CMK (cell line): ENCODE measurements at regions not wholly inside any gene's neighbourhood (a gene's known extent, or its start where the extent isn't known, plus 50 kb on each side); places are given as distances from the start of the nearest gene placed in this dataset.
"Not testable (repeated sequence)": the region's sequence is repeated elsewhere in the genome, so short reads cannot be mapped to it uniquely, and the experiment has no call there.

ENCODE experiments used
- DNase-seq: peaks from one replicate; pipeline ENCODE4 v3.0.0-alpha.2; 2010; ENCODE audit warnings: low read depth

GRCh38 chr22:49659281-49659923, 168.3 kb downstream of the BRD1 start:
- no peak for DNase-seq

DNA sequence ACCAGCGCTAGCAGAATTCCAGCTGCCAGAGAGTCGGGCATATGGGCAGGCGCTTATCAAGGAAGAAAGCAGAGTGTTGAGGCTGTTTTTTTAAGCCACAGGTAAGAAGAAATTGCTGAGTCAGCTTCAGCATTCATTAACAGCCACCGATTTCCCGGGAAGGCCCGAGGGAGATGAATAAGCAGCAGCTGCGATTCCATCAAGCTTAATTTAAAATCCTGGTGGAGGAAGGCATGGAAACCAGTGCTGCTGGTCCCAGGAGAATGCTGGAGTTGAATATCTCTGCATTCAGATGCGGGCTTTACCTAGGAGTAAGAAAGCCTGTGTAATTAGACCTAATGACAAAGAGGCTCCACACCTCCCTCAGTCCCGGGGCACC, 168.8 kb downstream of the BRD1 start:
- DNase-seq: no peak

DNA sequence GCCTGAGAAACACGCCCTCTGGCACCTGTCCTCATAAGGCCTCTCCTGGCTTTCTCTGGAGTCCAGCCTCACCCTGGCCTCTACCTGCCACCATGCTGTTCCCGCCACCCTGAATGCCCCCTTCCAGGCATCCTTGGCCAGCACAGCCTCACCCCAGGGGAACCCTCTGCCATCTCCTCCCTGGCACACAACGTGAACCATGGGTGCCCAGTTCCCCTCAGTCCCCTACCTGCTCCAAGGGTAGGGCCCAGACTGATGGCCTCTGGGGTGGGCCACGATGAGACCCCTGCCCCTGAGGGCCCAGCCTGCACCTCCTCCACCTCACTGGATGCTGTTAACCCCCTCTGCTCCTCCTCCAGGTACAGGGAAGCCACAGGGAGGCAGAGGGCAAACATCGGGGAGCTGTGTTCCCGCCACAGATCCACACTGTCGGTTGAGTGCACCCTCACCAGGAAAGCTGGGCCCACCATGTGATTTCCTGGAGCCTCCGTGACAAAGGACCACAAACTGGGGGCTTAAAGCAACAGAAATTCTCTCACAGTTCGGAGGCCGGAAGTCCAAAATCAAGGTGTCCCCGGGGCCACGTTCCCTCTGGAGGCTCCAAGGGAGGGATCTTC, 169.6 kb downstream of the BRD1 start:
- DNase-seq: no peak

GRCh38 chr22:49657275-49657973, 170.2 kb downstream of the BRD1 start:
- peak; percentile 90 for DNase-seq

DNA sequence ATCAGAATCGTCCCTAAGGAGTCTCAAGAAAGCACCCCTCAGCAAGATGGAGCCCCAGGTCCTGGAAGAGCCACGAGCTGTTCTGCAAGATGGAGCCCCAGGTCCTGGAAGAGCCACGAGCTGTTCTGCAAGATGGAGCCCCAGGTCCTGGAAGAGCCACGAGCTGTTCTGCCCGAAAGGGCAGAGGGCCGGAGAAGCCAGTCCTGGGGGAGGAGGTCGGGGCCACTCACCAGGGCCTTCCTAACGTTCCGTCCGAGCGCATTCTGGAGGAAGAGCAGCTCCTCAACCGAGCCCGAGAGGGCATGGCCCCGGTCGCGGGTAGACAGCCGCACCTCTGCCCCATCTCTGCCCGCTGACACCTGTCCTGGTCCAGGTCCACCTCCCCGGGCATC, 170.8 kb downstream of the BRD1 start:
- DNase-seq: not testable (repeated sequence)

GRCh38 chr22:49656291-49656851, 171.3 kb downstream of the BRD1 start:
- DNase-seq: no peak

DNA sequence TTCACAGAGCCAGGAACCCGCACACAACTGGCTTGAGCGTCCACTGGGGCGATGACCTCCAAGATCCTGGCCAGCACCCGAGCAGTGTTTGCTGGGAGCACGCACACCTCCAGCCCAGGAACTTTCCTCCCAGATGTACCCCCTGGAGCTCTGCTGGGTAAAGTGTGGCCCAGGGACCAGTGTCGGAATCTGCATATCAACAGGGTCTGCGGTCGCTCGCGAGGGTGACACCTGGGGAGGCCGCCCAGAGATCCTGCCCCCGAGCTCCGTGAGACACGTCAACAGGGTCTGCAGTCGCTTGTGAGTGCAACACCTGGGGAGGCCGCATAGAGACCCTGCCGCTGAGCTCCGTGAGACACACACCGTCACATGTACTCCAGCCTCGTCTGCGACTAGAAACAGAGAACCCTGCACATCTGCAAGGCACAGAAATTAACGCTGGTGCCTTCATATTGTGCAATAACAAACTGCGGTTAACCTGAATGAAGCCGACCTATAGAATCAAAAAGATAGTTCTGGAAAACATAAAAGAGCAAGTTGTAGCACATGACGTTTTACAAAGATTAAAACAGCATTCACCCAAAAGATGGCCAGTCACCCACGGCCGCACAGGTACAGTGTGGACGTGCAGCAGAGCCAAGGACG, 172.4 kb downstream of the BRD1 start:
- DNase-seq: no peak

DNA sequence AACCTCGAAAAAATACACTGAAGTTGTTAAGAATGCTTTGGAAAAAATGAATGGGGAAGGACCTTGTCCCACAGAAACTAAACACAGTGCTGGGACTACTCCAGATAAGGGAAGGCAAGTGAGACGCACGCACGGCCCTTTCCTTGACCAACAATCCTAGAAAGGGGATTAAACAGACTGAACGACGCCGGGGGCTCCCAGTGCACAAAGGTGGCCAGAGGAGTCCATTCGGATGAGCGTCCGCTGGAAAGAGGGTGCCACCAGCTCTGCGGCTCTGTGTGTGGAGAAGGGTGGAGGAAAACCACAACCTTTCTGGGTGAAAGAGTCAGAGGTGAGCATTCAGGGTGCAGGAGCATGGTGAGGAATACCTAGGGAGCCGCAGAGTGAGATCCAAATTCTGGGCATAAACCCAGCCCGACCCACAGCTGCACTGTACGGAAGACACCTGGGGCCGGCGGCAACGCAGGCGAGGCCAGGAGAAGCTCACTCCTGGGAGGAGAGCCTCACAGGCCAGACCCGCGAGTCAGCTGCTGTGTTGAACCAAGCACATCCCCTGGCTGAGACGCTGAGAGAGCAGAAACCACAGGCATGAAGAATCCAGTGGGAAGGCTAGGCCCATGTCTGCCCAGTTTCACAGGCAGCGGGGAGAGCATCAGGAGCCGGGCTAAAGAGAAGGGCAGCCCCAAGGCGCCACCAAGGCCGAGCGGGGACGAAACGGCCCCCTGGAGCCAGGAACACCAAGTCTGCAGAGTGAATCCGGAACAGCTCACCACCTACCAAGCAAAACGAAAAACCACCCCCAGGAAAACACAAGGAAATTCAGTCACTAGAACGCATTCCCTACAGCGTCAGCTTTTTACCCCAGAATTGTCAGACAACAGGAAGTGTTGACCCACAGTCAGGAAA, 177.1 kb downstream of the BRD1 start:
- no peak for DNase-seq

GRCh38 chr22:49649166-49650068, 178.3 kb downstream of the BRD1 start:
- no peak for DNase-seq

- no peak for DNase-seq
Observed at GRCh38 chr22:49648053-49648452, 179.6 kb downstream of the BRD1 start.

GRCh38 chr22:49647627-49648026, 180.0 kb downstream of the BRD1 start:
- DNase-seq: no peak

GRCh38 chr22:49646876-49647275, 180.8 kb downstream of the BRD1 start:
- DNase-seq: no peak

DNA sequence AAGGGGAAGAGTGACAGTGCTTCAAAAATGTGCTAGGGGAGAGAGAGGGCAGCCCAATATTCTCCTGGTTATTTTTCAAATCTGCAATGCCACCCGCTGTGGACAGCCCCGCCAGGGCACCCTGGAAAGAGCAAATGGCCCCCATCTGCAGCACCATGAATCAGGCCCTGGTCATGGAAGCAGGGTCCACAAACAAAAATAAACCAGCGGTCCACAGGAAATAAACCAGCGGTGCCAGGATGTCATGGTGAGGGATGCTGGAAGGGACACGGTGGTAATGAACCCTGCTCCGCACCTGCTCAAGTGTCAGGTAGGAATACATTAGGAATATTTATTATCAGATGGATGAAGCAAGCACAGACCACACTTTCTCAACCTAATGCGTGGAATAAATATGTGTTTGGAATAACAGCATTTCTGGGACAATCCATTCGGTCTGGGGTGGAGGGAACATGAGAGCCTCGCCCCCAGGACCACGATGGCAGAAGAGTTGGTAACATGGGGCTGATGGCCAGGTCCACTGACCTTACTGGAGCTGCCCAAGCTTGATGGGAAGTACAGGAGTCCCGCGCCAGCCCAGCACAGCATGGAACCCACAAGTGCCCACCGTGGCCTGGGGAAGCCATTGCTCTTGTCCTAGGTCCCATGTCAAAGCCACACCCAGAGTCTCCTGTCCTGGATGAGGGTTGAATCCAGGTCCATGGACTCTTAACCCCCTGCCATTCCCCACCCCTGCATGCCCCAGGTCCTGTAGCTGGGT, 181.7 kb downstream of the BRD1 start:
- no peak for DNase-seq

DNA sequence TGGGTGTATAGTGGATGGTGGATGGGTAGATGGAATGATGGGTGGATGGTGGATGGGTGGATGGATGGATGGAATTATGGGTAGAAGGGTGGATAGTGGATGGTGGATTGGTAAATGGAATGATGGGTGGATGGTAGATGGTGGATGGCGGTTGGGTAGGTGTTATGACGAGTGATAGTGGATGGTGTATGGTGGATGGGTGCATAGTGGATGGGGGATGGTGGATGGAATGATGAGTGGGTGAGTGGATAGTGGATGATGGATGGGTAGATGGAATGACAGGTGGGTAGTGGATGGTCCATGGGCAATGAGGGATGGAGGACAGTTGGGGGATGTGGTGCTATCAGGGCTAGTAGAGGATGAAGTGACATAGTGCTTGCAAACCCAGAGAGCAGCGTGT, 182.4 kb downstream of the BRD1 start:
- no peak for DNase-seq

- DNase-seq: no peak
Observed at GRCh38 chr22:49643998-49644397, 183.7 kb downstream of the BRD1 start.

GRCh38 chr22:49643466-49643865, 184.2 kb downstream of the BRD1 start:
- DNase-seq: no peak

DNA sequence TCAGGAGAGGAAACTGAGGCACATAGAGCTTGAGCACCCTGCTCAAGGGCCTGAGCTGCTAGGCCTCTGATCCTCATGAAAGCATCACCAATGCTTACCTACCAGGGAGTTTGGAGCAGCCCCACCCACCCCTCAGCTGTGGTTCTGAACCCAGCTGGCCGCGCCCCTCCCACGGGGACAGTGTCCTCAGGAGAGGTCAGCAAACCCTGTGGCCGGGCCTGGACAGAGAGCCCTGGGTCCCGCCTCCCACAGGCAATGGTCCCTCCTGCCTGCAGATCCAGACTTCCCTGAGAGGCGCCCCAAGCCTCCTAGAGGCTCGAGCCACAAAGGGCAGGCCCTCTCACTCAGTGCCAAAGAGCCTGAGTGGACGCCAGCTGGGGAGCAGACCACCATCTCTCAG, 184.9 kb downstream of the BRD1 start:
- no peak for DNase-seq

- DNase-seq: no peak
Observed at GRCh38 chr22:49642331-49642730, 185.3 kb downstream of the BRD1 start.

- no peak for DNase-seq
Observed at GRCh38 chr22:49641770-49642313, 185.8 kb downstream of the BRD1 start.
